Mucosa of stomach (tissue), 1 donor: ENCODE measurements at regions not wholly inside any gene's neighbourhood (a gene's known extent, or its start where the extent isn't known, plus 50 kb on each side); places are given as distances from the start of the nearest gene placed in this dataset.

ENCODE experiments used
- H3K27me3 ChIP-seq: one replicate; pipeline ENCODE4 v1.7.0; 2013; ENCODE audit warnings: mild to moderate bottlenecking, low read length; ENCODE audit not compliant: control insufficient read depth, insufficient read depth
- H3K36me3 ChIP-seq: one replicate; pipeline ENCODE4 v1.7.0; 2013; ENCODE audit warnings: low read length; ENCODE audit not compliant: control insufficient read depth, insufficient read depth
- H3K4me1 ChIP-seq: one replicate; pipeline ENCODE4 v1.7.0; 2013; ENCODE audit warnings: mild to moderate bottlenecking, low read length; ENCODE audit not compliant: control insufficient read depth, insufficient read depth
- H3K4me3 ChIP-seq: one replicate; pipeline ENCODE4 v1.7.0; 2013; ENCODE audit warnings: low read length
- H3K9ac ChIP-seq: one replicate; pipeline ENCODE4 v1.7.0; 2013; ENCODE audit warnings: mild to moderate bottlenecking, low read length, moderate library complexity
- H3K9me3 ChIP-seq: one replicate; pipeline ENCODE4 v1.7.0; 2013; ENCODE audit warnings: mild to moderate bottlenecking, low read length, moderate library complexity; ENCODE audit not compliant: control insufficient read depth
- donor health status: Pancreatic carcinoma.

DNA sequence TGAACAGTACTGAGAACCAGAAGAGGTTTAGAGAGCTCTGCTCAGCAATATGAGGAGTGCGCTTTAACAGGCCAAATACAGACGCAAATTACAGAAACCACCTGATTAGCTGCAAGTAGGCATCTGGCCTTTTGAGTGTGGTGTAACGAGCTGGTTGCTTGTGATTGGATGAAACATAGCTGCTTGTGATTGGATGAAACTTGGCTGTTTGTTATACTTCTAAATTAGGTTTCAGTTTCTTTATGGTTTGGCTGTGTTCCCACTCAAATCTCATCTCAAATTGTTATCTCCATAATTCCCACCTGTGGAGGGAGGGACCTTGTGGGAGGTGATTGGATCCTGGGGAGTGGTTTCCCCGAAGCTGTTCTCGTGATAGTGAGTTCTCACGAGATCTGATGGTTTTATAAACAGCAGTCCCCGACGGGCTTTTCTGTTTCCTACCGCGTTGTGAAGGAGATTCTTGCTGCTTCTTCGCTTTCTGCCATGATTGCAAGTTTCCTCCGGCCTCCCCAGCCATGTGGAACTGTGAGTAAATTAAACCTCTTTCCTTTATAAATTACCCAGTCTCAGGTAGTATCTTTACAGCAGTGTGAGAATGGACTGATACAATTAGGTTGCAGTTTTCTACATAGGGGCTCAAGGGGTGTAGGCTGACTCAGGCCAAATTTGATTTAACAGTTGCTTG, 655.9 kb upstream of the MAN1A1 start:
- no peaks in the 10 kb centered on the region for H3K27me3 ChIP-seq
- H3K4me3 ChIP-seq: no peak overlapping the region
- no peak overlapping the region for H3K9ac ChIP-seq

DNA sequence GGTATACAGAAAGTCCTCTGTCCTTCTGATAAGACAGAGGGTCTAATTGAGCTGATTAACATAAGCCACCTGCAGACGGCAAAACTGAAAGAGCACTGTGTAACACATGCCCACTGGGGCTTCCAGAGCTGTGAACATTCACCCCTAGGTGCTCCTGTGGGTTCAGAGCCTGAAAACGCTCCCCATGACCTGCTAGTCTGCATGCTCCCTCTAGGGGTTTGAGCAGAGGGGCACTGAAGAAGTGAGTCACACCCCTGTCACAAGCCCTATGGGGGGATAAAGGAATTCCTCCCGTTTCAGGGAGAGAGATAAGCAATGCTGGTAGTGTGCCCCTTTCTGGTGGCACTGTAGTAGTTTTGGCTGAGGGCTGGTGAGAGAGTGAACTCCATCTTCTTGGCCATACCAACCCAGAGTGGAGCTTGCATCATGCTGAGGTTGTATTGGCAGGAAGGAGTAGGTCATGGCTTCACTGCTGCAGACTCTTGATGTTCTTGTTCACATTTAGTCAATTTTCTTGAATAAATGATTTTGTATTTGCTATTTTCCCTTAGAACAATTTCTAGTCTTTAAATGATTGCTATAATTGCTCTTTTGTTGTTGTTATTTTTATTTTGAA, 637.5 kb upstream of the MAN1A1 start:
- no peaks in the 10 kb centered on the region for H3K4me1 ChIP-seq
- no peak overlapping the region for H3K9ac ChIP-seq
- no peaks in the 10 kb centered on the region for H3K9me3 ChIP-seq

More for the DNA sequence above, 655.9 kb upstream of the MAN1A1 start:
- Histone ChIP-seq H3K4me1 (no peaks in the 10 kb centered on the region), H3K36me3 (no peaks in the 10 kb centered on the region), H3K9me3 (no peaks in the 10 kb centered on the region)

DNA sequence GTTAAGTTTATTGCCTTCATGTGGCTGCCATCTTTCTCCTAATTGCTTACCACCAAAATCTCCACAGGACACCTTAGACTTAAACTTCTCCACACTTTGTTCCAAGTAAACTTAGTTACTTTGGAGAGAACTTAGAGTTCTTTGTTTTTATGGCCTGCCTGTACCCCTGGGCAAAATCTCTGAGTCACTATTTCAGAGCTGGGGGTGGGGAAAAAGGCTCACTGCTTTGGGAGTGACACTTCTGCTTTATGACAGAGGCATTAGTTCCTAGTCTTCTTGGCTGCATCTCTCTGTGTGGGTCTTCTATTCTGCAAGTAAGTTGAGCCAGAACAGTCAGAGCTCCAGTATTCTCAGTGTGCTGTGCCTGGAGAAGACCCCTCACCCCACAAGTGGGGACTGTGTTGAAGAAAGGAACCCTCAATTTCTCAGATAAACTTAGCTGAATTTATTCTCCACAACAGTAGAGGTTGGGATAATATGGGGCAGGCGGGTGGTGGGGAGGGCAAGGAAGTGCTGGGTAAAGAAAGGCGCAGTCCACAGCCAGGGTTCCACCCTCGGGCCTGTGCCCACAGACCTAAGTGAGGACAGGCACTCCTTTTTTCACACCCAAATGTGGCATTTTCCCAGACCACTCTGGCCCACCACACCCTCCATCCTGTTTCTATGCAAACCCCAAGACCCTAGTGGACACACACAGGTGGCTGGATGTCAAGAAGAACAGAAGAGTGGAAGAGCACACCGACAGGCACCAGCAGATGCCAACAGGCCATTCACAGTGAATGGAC, 636.6 kb upstream of the MAN1A1 start:
- H3K4me3 ChIP-seq: no peak overlapping the region
- H3K27me3 ChIP-seq: no peaks in the 10 kb centered on the region

More for the DNA sequence above, 637.5 kb upstream of the MAN1A1 start:
- H3K27me3 ChIP-seq: no peaks in the 10 kb centered on the region
- no peaks in the 10 kb centered on the region for H3K36me3 ChIP-seq
- H3K4me3 ChIP-seq: no peak overlapping the region

DNA sequence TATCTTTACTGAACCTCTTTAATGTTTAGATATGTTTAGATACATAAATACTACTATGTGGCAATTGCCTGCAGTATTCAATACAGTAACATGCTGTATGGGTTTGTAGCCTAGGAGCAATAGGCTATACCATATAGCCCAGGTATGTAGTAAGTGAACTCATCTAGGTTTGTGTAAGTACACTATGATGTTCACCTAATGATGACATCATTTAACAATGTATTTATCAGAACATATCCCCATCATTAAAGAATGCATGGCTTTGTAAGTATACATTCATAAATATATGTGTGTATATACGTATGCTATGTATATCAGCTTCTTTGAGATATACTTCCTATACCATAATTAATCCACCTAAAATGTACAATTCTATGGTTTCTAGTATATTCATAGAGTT, 631.2 kb upstream of the MAN1A1 start:
- no peak overlapping the region for H3K4me3 ChIP-seq
- H3K9me3 ChIP-seq: no peaks in the 10 kb centered on the region
- no peaks in the 10 kb centered on the region for H3K4me1 ChIP-seq
- no peaks in the 10 kb centered on the region for H3K27me3 ChIP-seq
- H3K36me3 ChIP-seq: no peaks in the 10 kb centered on the region
- no peak overlapping the region for H3K9ac ChIP-seq

More for the DNA sequence above, 636.6 kb upstream of the MAN1A1 start:
- Histone ChIP-seq H3K9me3 (no peaks in the 10 kb centered on the region), H3K36me3 (no peaks in the 10 kb centered on the region), H3K9ac (no peak overlapping the region), H3K4me1 (no peaks in the 10 kb centered on the region)

DNA sequence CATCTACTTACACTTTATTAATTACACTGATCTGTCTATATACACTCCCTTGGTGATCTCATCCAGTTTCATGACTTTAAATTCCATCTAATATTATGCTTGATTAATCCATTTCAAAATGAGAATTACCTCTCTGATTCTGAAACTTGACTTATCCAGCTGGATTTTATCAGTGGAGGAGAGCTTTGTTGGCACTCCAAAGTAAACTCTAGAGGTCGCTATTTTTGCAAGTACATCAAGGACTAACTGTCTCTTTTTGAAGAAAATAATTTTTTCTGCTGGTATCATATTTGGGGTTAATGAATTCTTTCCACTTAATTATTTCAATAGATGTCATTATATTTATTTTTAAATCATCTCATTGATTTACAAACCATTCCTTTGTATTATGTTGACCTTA, 630.3 kb upstream of the MAN1A1 start:
- no peak overlapping the region for H3K9ac ChIP-seq
- H3K9me3 ChIP-seq: no peaks in the 10 kb centered on the region
- no peaks in the 10 kb centered on the region for H3K36me3 ChIP-seq
- no peak overlapping the region for H3K4me3 ChIP-seq
- no peaks in the 10 kb centered on the region for H3K27me3 ChIP-seq
- H3K4me1 ChIP-seq: no peaks in the 10 kb centered on the region

DNA sequence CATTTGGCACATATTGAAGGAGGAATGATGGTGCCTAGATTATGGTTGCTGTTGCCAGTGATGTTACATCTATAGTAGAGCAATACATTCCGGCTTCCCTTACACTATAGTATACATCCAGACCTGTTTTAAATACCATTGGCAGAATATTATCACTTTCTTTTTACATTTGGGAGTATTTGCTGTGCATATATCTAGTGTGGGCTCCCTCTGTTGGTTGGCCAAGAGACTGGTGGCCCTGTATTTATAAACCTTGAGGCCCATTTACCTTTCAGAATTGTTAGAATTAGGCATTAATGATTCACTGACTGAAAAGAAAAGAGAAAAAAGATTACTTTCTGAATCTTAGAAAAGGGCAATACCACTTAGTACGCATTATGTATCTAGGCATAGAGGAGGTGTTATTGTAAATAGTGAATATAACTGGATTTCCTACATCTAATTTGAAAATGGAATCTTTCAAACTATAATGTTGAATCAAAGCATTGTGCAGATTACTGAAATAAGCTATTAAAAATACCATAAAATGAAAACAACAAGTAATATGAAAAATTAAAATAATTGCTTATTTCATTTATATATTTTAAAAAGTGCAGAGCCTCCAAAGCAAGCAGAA, 628.8 kb upstream of the MAN1A1 start:
- no peak overlapping the region for H3K4me3 ChIP-seq
- no peaks in the 10 kb centered on the region for H3K27me3 ChIP-seq
- no peaks in the 10 kb centered on the region for H3K4me1 ChIP-seq
- no peak overlapping the region for H3K9ac ChIP-seq
- no peaks in the 10 kb centered on the region for H3K9me3 ChIP-seq
- no peaks in the 10 kb centered on the region for H3K36me3 ChIP-seq

DNA sequence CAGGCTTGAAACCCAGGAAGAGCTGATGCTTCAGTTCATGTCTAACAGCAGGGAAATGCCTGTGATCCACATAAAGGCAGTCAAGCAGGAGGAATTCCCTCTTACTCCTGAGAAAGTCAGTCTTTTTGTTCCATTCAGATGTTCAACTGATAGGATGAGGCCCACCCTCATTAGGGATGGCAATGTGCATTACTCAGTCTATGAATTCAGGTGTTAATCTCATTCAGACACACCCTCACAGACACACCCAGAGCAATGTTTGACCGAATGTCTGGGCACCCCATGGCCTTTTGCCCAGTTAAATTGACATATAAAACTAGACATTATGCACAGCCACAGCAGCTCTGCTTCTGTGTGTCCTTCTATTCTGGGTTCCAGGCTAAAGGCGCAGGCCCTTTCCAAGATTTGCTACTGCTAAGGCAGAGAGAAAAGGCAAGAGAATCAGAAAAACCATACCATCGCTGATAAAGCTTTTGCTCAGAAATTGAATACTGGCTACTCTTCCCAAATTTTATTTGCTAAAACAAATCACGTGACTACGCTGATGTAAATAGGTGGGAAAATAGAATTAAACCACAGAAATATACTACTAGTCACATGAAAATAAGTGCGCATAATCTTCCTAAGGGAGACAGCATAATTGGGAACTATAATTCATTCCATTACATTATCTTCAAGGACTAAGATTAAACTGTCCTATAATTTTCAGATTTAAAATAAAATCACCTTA, 625.0 kb upstream of the MAN1A1 start:
- Histone ChIP-seq H3K9ac (no peak overlapping the region), H3K9me3 (no peaks in the 10 kb centered on the region), H3K4me1 (no peaks in the 10 kb centered on the region), H3K4me3 (no peak overlapping the region), H3K27me3 (no peaks in the 10 kb centered on the region), H3K36me3 (no peaks in the 10 kb centered on the region)

DNA sequence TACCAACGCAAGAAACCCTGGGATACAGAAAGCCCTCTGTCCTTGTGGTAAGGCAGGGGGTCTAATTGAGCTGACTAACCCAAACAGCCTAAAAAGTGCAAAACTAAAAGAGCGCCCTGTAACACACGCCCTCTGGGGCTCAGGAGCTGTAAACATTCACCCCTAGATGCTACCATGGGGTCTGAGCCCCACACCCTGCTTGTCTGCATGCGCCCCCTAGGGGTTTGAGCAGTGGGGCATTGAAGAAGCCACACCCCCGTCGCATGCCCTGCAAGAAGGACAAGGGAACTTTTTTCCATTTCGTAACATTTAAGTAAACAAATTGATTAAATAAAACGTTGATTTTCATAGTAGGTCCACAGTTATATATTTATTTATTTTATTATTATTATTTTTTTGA, 616.9 kb upstream of the MAN1A1 start:
- no peaks in the 10 kb centered on the region for H3K4me1 ChIP-seq
- H3K27me3 ChIP-seq: no peaks in the 10 kb centered on the region

DNA sequence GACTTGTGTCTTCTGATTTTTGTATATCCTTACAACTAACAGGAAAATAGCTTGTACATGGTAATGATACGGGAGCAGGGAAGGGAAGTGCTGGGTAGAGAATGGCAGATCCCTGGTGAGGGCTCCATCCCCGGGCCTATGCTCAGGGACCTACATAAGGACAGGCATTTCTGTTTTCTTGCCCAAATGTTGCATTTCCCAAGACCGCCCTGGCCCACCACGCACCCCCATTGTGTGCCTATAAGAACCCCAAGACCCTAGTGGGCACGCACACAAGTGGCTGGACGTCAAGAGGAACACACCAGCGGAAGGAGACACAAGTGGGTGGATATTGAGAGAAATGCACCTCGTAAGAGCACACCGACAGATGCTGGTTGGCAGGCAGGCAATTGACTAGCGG, 616.3 kb upstream of the MAN1A1 start:
- H3K36me3 ChIP-seq: no peaks in the 10 kb centered on the region
- H3K4me1 ChIP-seq: no peaks in the 10 kb centered on the region
- no peaks in the 10 kb centered on the region for H3K27me3 ChIP-seq
- H3K9me3 ChIP-seq: no peaks in the 10 kb centered on the region
- no peak overlapping the region for H3K4me3 ChIP-seq
- H3K9ac ChIP-seq: no peak overlapping the region

More for the DNA sequence above, 616.9 kb upstream of the MAN1A1 start:
- Histone ChIP-seq H3K4me3 (no peak overlapping the region), H3K9ac (no peak overlapping the region), H3K9me3 (no peaks in the 10 kb centered on the region), H3K36me3 (no peaks in the 10 kb centered on the region)

DNA sequence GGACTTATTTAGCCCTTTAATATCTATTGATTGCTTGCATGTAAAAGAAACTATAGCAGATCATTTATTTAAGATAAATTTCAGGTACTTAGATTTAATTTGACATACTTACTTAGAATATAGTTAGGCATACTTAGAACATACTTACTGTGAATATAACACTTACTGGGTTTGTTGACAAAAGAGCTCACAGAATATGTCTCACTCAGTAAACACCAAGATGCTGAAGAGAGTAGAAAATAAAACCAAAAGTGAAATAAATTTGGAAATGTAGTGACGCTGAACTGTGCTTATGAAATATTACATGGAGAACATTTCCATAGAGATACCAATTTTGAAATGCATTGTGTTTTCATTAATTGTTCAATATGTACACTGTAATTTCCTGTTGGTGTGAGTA, 615.4 kb upstream of the MAN1A1 start:
- Histone ChIP-seq H3K36me3 (no peaks in the 10 kb centered on the region), H3K4me3 (no peak overlapping the region), H3K27me3 (no peaks in the 10 kb centered on the region), H3K9me3 (no peaks in the 10 kb centered on the region), H3K9ac (no peak overlapping the region), H3K4me1 (no peaks in the 10 kb centered on the region)

DNA sequence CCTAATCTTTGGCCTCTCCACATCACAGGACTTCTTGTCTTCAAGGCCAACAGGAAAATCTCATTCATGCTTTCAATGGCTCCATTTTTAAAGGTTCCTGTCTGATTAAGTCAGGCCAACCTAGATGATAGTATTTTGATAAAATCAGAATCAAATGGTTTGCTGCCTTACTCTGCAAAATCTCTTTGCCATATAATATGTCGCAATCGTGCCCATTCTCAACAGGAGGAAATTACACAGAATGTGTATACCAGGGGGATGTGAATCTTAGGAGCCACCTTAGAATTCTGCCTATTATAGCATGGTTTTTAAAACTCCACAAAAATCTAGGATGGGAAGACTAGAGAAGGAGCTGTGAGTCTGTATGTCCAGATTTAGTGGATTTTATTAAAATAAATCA, 612.9 kb upstream of the MAN1A1 start:
- Histone ChIP-seq H3K27me3 (no peaks in the 10 kb centered on the region), H3K4me1 (no peaks in the 10 kb centered on the region)

More for the DNA sequence above, 612.9 kb upstream of the MAN1A1 start:
- Histone ChIP-seq H3K4me3 (no peak overlapping the region), H3K9ac (no peak overlapping the region), H3K36me3 (no peaks in the 10 kb centered on the region), H3K9me3 (no peaks in the 10 kb centered on the region)
